Esophagus squamous epithelium (tissue), 5 donors: ENCODE measurements at regions not wholly inside any gene's neighbourhood (a gene's known extent, or its start where the extent isn't known, plus 50 kb on each side); places are given as distances from the start of the nearest gene placed in this dataset.

Experiments used
- DNase-seq: peaks from one replicate; lab custom pipeline; 2025; lab: John Stamatoyannopoulos, UW
- H3K27ac ChIP-seq, 4 donors: fragments of 200-600 bp; sonication (generic); one replicate each; pipeline ENCODE4 v1.5.1; 2016 to 2019; ENCODE audit warnings: mild to moderate bottlenecking in 1 of 4
- H3K27me3 ChIP-seq, 4 donors: fragments of 200-600 bp; sonication (generic); 1 replicate in 3 of 4; 2 replicates in 1 of 4; pipeline versions ENCODE4 v1.5.1 to v1.6.0; 2017 to 2021; ENCODE audit warnings: antibody characterized with exemption in 1 of 4
- H3K36me3 ChIP-seq, 3 donors: fragments of 200-600 bp; sonication (generic); one replicate each; pipeline ENCODE4 v1.5.1; 2016 to 2019
- H3K4me1 ChIP-seq, 3 donors: fragments of 200-600 bp; sonication (generic); one replicate each; pipeline ENCODE4 v1.5.1; 2017 to 2019
- H3K4me3 ChIP-seq, 4 donors: fragments of 200-600 bp; sonication (generic); 1 replicate in 3 of 4; 2 replicates in 1 of 4; pipeline ENCODE4 v1.5.1; 2016 to 2019; ENCODE audit warnings: mild to moderate bottlenecking in 2 of 4, moderate library complexity in 1 of 4
- H3K9me3 ChIP-seq, 3 donors: fragments of 200-600 bp; sonication (generic); one replicate each; pipeline ENCODE4 v1.5.1; 2016 to 2019
- POLR2A ChIP-seq, 4 donors: fragments of 450-650 bp; IDR thresholded peaks; one replicate each; pipeline ENCODE4 v1.6.1; 2017; ENCODE audit warnings: antibody characterized with exemption in 4 of 4, mild to moderate bottlenecking in 4 of 4, moderate library complexity in 3 of 4
- WGBS, 2 donors: methylation state at CpG; one replicate each; pipeline ENCODE4 v1.1.5; 2018; 5-methylcytosine and 5-hydroxymethylcytosine counted together
- intact Hi-C: fragments of 100-400 bp; cut with DNase I; formaldehyde crosslinking; loops from one replicate; pipeline ENCODE4 v1.15.0; 2022
- TF ChIP-seq, protein P1 (sequence below), 6 experiments: fragments of 450-650 bp in 4 of 6; fragments of 200-600 bp in 2 of 6; sonication (generic) in 2 of 6; IDR thresholded peaks; one replicate each; pipeline ENCODE4 v1.5.1; 2016 to 2019; ENCODE audit warnings: antibody characterized with exemption in 6 of 6, mild to moderate bottlenecking in 4 of 6, moderate library complexity in 4 of 6
- donor health status: DM: yes; HTN: yes; CAD: no.

DNA sequence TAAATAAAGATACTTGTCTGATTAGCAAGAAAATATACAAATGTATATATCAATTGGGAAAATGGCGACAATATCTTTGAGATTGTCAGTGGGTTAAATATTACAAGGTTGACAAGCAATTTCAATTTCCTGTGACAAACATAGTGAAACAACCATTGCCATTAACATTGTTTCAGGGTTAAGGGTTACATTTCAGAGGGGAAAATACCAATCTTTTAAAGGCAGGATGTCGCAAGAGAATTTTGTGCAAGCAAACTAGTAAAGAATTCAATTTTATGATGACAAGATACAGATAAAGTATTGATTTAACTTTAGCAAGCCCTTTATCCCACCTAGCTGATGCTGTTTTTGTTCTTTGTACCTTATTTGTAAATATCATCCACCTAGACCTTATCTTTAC, 305.8 kb upstream of the GRIA3 start:
- H3K27me3 ChIP-seq = no peaks in the 10 kb centered on the region
- intact Hi-C loops = no loop called here
- WGBS, 2 donors = 77 to 84% methylated on average over 1 to 2 of the region's 2 CpGs
- no peaks in the 10 kb centered on the region for H3K9me3 ChIP-seq
- no peak overlapping the region for H3K27ac ChIP-seq
- no peaks in the 10 kb centered on the region for H3K4me1 ChIP-seq
- H3K36me3 ChIP-seq = no peaks in the 10 kb centered on the region
- TF ChIP-seq, protein P1, sequence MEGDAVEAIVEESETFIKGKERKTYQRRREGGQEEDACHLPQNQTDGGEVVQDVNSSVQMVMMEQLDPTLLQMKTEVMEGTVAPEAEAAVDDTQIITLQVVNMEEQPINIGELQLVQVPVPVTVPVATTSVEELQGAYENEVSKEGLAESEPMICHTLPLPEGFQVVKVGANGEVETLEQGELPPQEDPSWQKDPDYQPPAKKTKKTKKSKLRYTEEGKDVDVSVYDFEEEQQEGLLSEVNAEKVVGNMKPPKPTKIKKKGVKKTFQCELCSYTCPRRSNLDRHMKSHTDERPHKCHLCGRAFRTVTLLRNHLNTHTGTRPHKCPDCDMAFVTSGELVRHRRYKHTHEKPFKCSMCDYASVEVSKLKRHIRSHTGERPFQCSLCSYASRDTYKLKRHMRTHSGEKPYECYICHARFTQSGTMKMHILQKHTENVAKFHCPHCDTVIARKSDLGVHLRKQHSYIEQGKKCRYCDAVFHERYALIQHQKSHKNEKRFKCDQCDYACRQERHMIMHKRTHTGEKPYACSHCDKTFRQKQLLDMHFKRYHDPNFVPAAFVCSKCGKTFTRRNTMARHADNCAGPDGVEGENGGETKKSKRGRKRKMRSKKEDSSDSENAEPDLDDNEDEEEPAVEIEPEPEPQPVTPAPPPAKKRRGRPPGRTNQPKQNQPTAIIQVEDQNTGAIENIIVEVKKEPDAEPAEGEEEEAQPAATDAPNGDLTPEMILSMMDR (IDR thresholded peaks at IDR 0.05) = no peak
- TF ChIP-seq POLR2A (IDR thresholded peaks at IDR 0.05) = no peak
- no peak for DNase-seq
- no peak overlapping the region for H3K4me3 ChIP-seq

GRCh38 chrX:122880952-122881351, 303.1 kb upstream of the GRIA3 start:
- no peaks in the 10 kb centered on the region for H3K9me3 ChIP-seq
- no peaks in the 10 kb centered on the region for H3K36me3 ChIP-seq
- H3K4me1 ChIP-seq = no peaks in the 10 kb centered on the region
- DNase-seq = no peak
- WGBS, 2 donors = 67 to 73% methylated on average over 2 of the region's 3 CpGs
- no peak overlapping the region for H3K4me3 ChIP-seq
- TF ChIP-seq POLR2A (IDR thresholded peaks at IDR 0.05) = no peak
- TF ChIP-seq, protein P1 (IDR thresholded peaks at IDR 0.05) = no peak
- H3K27ac ChIP-seq = no peak overlapping the region
- H3K27me3 ChIP-seq = no peaks in the 10 kb centered on the region
- intact Hi-C loops = no loop called here

DNA sequence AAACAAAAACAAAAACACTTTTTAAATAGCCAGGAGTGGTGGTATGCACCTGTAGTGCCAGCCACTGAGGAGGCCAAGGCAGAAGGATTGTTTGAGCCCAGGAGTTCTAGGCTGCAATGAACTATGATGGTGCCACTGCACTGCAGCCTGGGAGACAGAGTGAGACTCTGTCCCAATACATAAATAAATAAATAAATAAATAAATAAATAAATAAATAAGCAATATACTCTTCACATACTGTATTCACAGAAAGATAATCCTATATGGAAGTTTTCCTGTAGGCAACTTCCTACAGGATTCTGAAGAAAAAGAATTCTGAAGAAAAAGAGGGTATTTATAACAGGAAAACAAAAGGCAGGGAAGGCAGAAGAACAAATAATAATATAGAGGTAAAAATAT, 293.3 kb upstream of the GRIA3 start:
- no peaks in the 10 kb centered on the region for H3K4me1 ChIP-seq
- DNase-seq = no peak
- no peaks in the 10 kb centered on the region for H3K36me3 ChIP-seq
- no peak overlapping the region for H3K27ac ChIP-seq
- H3K9me3 ChIP-seq = no peaks in the 10 kb centered on the region
- intact Hi-C loops = no loop called here
- no peak overlapping the region for H3K4me3 ChIP-seq
- TF ChIP-seq POLR2A (IDR thresholded peaks at IDR 0.05) = no peak
- TF ChIP-seq, protein P1 (IDR thresholded peaks at IDR 0.05) = no peak
- no peaks in the 10 kb centered on the region for H3K27me3 ChIP-seq

DNA sequence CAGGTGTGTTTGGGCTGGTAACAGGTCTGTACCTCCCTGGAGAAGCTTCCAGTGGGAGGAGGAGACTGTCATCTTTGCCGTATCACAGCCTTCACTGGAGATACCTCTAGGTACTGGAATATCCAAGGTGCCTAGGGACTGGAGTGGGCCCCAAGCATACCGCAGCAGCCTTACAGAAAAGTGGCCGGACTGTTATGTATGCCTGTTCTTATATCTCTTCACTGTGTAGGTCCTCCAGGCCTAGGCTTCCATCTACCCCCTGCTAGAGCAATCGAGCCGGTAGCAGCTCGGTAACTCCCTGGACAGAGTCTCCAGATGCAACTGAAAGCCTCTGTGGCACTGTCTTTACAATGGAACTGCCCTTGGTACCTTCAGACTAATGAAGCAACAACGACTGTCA, 277.4 kb upstream of the GRIA3 start:
- no peak for TF ChIP-seq POLR2A (IDR thresholded peaks at IDR 0.05)
- TF ChIP-seq, protein P1 (IDR thresholded peaks at IDR 0.05) = no peak
- intact Hi-C loops = no loop called here
- H3K27me3 ChIP-seq = no peaks in the 10 kb centered on the region
- DNase-seq = no peak
- peaks cover 0 to 5% (median 0%) of the 10 kb centered on the region in 3 donors for H3K9me3 ChIP-seq
- WGBS, 2 donors = 100% methylated on average over 1 of the region's 7 CpGs; no CpG with 5 or more reads in 1 of the 2 donors
- no peak overlapping the region for H3K4me3 ChIP-seq
- H3K27ac ChIP-seq = no peak overlapping the region
- no peaks in the 10 kb centered on the region for H3K4me1 ChIP-seq
- H3K36me3 ChIP-seq = no peaks in the 10 kb centered on the region

DNA sequence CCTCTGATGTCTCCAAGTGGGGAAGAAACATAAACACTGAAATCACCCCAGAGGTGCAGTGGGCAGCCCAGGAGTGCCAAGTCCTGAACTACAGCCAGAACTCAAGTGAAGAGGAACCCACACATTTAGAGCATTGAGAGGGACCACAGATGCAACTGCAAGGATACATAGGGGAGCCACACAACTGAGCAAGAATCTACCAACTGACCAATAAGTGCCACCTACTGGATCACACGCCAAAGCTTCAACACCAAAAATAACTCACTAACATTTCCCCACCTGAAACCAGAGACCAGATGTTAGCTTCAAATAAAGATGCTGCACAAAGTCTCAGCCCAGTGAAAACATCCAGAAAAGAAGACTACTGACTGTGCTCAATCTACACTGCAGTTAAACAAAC, 276.7 kb upstream of the GRIA3 start:
- intact Hi-C loops = no loop called here

More for the DNA sequence above, 276.7 kb upstream of the GRIA3 start:
- no peak for TF ChIP-seq POLR2A (IDR thresholded peaks at IDR 0.05)
- TF ChIP-seq, protein P1 (IDR thresholded peaks at IDR 0.05) = no peak
- DNase-seq = no peak
- no peaks in the 10 kb centered on the region for H3K36me3 ChIP-seq
- H3K27me3 ChIP-seq = no peaks in the 10 kb centered on the region
- WGBS, 2 donors = 44 to 67% methylated on average over 1 of the region's 1 CpG
- H3K4me3 ChIP-seq = no peak overlapping the region
- no peaks in the 10 kb centered on the region for H3K4me1 ChIP-seq
- H3K27ac ChIP-seq = no peak overlapping the region
- H3K9me3 ChIP-seq = peaks cover 0 to 5% (median 0%) of the 10 kb centered on the region in 3 donors
